H1 (cell line): ENCODE measurements at regions not wholly inside any gene's neighbourhood (a gene's known extent, or its start where the extent isn't known, plus 50 kb on each side); places are given as distances from the start of the nearest gene placed in this dataset.

Experiments used
- ATF2 ChIP-seq: IDR thresholded peaks from 2 replicates; pipeline ENCODE4 v1.6.1; 2012; ENCODE audit warnings: low read length, inconsistent platforms
- EGR1 ChIP-seq: IDR thresholded peaks from 2 replicates; pipeline ENCODE4 v1.6.1; 2011; ENCODE audit warnings: low read depth, low read length, borderline replicate concordance
- NANOG ChIP-seq: IDR thresholded peaks from 2 replicates; pipeline ENCODE4 v1.6.1; 2011; ENCODE audit warnings: low read length, low read depth, mild to moderate bottlenecking, inconsistent platforms; ENCODE audit not compliant: insufficient read depth, poor library complexity, severe bottlenecking
- SP1 ChIP-seq: IDR thresholded peaks from 2 replicates; pipeline ENCODE4 v1.6.1; 2011; ENCODE audit warnings: low read depth, low read length
- TCF12 ChIP-seq: IDR thresholded peaks from 2 replicates; pipeline ENCODE4 v1.6.1; 2011; ENCODE audit warnings: low read depth, mild to moderate bottlenecking, low read length
- YY1 ChIP-seq: IDR thresholded peaks from 2 replicates; pipeline ENCODE4 v1.6.1; 2011; ENCODE audit warnings: low read depth, mild to moderate bottlenecking, low read length
- TF ChIP-seq, protein P1 (sequence below): fragments of 300-600 bp; sonication (generic); IDR thresholded peaks from 2 replicates; pipeline ENCODE4 v1.7.1; 2012; ENCODE audit warnings: low read length, moderate library complexity, mild to moderate bottlenecking, inconsistent platforms; ENCODE audit not compliant: insufficient replicate concordance

DNA sequence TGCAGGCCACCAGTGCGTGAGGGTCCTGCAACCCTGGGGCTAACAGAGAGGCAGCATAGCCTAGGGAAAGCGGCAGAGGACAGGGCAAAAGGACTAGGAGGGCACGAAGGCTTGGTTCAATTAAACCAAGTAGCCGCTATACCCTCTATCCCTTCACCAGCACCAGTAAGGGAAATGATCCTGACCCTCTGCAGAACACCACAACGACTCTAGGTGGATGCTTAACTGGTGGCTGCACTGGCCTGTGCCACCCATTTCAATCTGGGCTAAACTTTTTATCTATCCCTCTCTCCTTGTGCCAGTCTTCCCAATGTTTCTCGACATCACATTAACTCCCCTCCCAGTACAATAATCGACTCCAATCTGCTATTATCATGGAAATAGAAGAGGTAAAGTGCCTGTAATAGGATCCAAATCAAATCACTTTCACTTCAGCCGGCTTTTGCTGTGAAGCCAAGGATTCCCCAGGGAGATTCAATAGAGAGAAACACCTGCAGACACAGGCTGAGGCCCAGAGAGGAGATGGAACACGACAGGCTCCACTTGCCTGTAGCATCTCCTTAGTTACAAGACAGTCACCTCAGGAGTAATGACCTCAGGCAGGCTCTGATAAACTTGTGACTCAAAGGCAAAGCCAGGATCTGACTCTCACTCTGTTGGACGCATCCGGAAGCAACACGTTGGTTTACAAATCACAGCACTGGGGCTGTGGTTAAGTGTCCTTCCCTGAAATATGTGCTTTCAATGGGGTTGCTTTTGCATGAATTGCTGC, 791.6 kb upstream of the ARRDC4 start (continued):
- TF ChIP-seq EGR1 (no peak), NANOG (no peak), SP1 (no peak), YY1 (no peak), TCF12 (no peak), ATF2 (no peak)
- TF ChIP-seq, protein P1, sequence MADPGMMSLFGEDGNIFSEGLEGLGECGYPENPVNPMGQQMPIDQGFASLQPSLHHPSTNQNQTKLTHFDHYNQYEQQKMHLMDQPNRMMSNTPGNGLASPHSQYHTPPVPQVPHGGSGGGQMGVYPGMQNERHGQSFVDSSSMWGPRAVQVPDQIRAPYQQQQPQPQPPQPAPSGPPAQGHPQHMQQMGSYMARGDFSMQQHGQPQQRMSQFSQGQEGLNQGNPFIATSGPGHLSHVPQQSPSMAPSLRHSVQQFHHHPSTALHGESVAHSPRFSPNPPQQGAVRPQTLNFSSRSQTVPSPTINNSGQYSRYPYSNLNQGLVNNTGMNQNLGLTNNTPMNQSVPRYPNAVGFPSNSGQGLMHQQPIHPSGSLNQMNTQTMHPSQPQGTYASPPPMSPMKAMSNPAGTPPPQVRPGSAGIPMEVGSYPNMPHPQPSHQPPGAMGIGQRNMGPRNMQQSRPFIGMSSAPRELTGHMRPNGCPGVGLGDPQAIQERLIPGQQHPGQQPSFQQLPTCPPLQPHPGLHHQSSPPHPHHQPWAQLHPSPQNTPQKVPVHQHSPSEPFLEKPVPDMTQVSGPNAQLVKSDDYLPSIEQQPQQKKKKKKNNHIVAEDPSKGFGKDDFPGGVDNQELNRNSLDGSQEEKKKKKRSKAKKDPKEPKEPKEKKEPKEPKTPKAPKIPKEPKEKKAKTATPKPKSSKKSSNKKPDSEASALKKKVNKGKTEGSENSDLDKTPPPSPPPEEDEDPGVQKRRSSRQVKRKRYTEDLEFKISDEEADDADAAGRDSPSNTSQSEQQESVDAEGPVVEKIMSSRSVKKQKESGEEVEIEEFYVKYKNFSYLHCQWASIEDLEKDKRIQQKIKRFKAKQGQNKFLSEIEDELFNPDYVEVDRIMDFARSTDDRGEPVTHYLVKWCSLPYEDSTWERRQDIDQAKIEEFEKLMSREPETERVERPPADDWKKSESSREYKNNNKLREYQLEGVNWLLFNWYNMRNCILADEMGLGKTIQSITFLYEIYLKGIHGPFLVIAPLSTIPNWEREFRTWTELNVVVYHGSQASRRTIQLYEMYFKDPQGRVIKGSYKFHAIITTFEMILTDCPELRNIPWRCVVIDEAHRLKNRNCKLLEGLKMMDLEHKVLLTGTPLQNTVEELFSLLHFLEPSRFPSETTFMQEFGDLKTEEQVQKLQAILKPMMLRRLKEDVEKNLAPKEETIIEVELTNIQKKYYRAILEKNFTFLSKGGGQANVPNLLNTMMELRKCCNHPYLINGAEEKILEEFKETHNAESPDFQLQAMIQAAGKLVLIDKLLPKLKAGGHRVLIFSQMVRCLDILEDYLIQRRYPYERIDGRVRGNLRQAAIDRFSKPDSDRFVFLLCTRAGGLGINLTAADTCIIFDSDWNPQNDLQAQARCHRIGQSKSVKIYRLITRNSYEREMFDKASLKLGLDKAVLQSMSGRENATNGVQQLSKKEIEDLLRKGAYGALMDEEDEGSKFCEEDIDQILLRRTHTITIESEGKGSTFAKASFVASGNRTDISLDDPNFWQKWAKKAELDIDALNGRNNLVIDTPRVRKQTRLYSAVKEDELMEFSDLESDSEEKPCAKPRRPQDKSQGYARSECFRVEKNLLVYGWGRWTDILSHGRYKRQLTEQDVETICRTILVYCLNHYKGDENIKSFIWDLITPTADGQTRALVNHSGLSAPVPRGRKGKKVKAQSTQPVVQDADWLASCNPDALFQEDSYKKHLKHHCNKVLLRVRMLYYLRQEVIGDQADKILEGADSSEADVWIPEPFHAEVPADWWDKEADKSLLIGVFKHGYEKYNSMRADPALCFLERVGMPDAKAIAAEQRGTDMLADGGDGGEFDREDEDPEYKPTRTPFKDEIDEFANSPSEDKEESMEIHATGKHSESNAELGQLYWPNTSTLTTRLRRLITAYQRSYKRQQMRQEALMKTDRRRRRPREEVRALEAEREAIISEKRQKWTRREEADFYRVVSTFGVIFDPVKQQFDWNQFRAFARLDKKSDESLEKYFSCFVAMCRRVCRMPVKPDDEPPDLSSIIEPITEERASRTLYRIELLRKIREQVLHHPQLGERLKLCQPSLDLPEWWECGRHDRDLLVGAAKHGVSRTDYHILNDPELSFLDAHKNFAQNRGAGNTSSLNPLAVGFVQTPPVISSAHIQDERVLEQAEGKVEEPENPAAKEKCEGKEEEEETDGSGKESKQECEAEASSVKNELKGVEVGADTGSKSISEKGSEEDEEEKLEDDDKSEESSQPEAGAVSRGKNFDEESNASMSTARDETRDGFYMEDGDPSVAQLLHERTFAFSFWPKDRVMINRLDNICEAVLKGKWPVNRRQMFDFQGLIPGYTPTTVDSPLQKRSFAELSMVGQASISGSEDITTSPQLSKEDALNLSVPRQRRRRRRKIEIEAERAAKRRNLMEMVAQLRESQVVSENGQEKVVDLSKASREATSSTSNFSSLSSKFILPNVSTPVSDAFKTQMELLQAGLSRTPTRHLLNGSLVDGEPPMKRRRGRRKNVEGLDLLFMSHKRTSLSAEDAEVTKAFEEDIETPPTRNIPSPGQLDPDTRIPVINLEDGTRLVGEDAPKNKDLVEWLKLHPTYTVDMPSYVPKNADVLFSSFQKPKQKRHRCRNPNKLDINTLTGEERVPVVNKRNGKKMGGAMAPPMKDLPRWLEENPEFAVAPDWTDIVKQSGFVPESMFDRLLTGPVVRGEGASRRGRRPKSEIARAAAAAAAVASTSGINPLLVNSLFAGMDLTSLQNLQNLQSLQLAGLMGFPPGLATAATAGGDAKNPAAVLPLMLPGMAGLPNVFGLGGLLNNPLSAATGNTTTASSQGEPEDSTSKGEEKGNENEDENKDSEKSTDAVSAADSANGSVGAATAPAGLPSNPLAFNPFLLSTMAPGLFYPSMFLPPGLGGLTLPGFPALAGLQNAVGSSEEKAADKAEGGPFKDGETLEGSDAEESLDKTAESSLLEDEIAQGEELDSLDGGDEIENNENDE: no peak
- TF ChIP-seq, all 59 proteins: peak for 0
